Esophagus muscularis mucosa (tissue), 3 donors: ENCODE measurements at regions not wholly inside any gene's neighbourhood (a gene's known extent, or its start where the extent isn't known, plus 50 kb on each side); places are given as distances from the start of the nearest gene placed in this dataset.

Experiments
- POLR2A ChIP-seq: fragments of 450-650 bp; IDR thresholded peaks from one replicate; pipeline ENCODE4 v1.6.1; 2017; ENCODE audit warnings: antibody characterized with exemption, moderate library complexity, mild to moderate bottlenecking, low read depth
- POLR2AphosphoS5 ChIP-seq, 2 donors: sonication (generic); formaldehyde crosslinking; IDR thresholded peaks; one replicate each; pipeline ENCODE4 v1.6.1; 2017; ENCODE audit warnings: antibody characterized with exemption in 2 of 2
- TF ChIP-seq, protein P1 (sequence below), 3 experiments: fragments of 200-600 bp in 2 of 3; fragments of 450-650 bp in 1 of 3; sonication (generic) in 2 of 3; IDR thresholded peaks; one replicate each; pipeline ENCODE4 v1.5.1; 2017 to 2019; ENCODE audit warnings: antibody characterized with exemption in 3 of 3, mild to moderate bottlenecking in 2 of 3, moderate library complexity in 1 of 3

DNA sequence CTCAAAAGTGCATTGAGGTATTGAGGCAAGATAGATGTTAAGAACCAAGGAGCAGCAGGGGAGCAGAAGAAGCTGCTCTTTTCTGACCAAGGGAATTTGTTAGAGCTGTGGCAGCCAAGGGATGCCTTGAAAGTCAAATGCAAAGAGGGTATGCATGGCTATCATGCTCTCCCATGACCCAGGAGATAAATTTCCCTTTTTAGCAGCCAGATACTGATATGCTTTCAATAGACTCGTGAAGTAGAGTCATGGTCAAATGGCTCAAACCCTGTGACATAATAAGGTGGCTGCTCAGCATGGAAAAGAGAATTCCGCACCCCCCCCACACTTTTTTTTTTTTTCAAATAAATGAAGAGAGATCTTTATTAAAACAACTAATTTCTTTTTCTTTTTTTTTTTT lies 180.9 kb upstream of the ACTBL2 start:
- TF ChIP-seq, protein P1, sequence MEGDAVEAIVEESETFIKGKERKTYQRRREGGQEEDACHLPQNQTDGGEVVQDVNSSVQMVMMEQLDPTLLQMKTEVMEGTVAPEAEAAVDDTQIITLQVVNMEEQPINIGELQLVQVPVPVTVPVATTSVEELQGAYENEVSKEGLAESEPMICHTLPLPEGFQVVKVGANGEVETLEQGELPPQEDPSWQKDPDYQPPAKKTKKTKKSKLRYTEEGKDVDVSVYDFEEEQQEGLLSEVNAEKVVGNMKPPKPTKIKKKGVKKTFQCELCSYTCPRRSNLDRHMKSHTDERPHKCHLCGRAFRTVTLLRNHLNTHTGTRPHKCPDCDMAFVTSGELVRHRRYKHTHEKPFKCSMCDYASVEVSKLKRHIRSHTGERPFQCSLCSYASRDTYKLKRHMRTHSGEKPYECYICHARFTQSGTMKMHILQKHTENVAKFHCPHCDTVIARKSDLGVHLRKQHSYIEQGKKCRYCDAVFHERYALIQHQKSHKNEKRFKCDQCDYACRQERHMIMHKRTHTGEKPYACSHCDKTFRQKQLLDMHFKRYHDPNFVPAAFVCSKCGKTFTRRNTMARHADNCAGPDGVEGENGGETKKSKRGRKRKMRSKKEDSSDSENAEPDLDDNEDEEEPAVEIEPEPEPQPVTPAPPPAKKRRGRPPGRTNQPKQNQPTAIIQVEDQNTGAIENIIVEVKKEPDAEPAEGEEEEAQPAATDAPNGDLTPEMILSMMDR (IDR thresholded peaks at IDR 0.05) = no peak
- TF ChIP-seq POLR2A (no peak), POLR2AphosphoS5 (IDR thresholded peaks at IDR 0.05) (no peak)
